T-cell (primary cell): ENCODE measurements at regions not wholly inside any gene's neighbourhood (a gene's known extent, or its start where the extent isn't known, plus 50 kb on each side); places are given as distances from the start of the nearest gene placed in this dataset.

Experiments used
- ATAC-seq, 4 experiments: fragments of 200-7000 bp in 3 of 4; fragments of 150-1000 bp in 1 of 4; cut with Tn5 transposase; replicated peaks in 1 of 4; 1 replicate in 3 of 4; 2 replicates in 1 of 4; pipeline ENCODE4 v1.10.0; 2021; ENCODE audit warnings: moderate library complexity in 3 of 4, mild to moderate bottlenecking in 2 of 4, moderate number of reproducible peaks in 1 of 4
- CTCF ChIA-PET, 2 donors: fragments of 300-600 bp; sonication (Branson Sonifier 250); formaldehyde crosslinking; loops; one replicate each; lab custom pipeline; 2022; ENCODE audit warnings: antibody characterized with exemption in 2 of 2; lab: Charles Lee
- POLR2A ChIA-PET, 2 donors: fragments of 300-600 bp; sonication (Branson Sonifier 250); formaldehyde crosslinking; loops; one replicate each; lab custom pipeline; 2022; ENCODE audit warnings: antibody characterized with exemption in 2 of 2; lab: Charles Lee
- DNase-seq, 35 experiments: peaks; one replicate each; pipeline versions ENCODE4 v3.0.0 to v3.0.0-alpha.2; 2013 to 2023
- H3K27ac ChIP-seq: one replicate; pipeline ENCODE4 v1.5.1; 2013; ENCODE audit warnings: low read length
- H3K27me3 ChIP-seq, 2 experiments: replicated peaks in 1 of 2; 1 replicate in 1 of 2; 2 replicates in 1 of 2; pipeline versions ENCODE4 v1.6.1 to v1.7.0; 2013; ENCODE audit warnings: low read length in 1 of 2, mixed read lengths in 1 of 2; ENCODE audit not compliant: control insufficient read depth in 2 of 2, insufficient read depth in 2 of 2; ENCODE audit errors: extremely low read depth in 1 of 2
- H3K36me3 ChIP-seq, 2 donors: 1 replicate in 1 of 2; 2 replicates in 1 of 2; pipeline versions ENCODE4 v1.6.1 to v1.7.0; 2013; ENCODE audit warnings: low read length in 1 of 2; ENCODE audit not compliant: control insufficient read depth in 2 of 2, insufficient read depth in 1 of 2; ENCODE audit errors: extremely low read depth in 1 of 2
- H3K4me1 ChIP-seq, 2 experiments: 1 replicate in 1 of 2; 2 replicates in 1 of 2; pipeline versions ENCODE4 v1.6.1 to v1.7.0; 2013; ENCODE audit warnings: low read length in 2 of 2, mixed read lengths in 1 of 2; ENCODE audit not compliant: insufficient read depth in 2 of 2, control insufficient read depth in 1 of 2; ENCODE audit errors: extremely low read depth in 1 of 2
- H3K4me3 ChIP-seq, 2 donors: 1 replicate in 1 of 2; 2 replicates in 1 of 2; pipeline versions ENCODE4 v1.5.1 to v1.7.0; 2013; ENCODE audit warnings: mild to moderate bottlenecking in 2 of 2, low read length in 1 of 2, moderate library complexity in 1 of 2; ENCODE audit not compliant: control insufficient read depth in 1 of 2; ENCODE audit errors: extremely low read depth in 1 of 2
- H3K9me3 ChIP-seq: 2 replicates; pipeline ENCODE4 v1.7.0; 2013
- H3K27ac Mint-ChIP-seq, 2 donors: one replicate each; pipeline ENCODE4 v1.8.0; 2020 to 2021; ENCODE audit warnings: mild to moderate bottlenecking in 2 of 2, mixed read lengths in 2 of 2
- H3K27me3 Mint-ChIP-seq, 2 donors: one replicate each; pipeline ENCODE4 v1.8.0; 2021 to 2022; ENCODE audit warnings: mixed read lengths in 2 of 2
- H3K36me3 Mint-ChIP-seq: one replicate; pipeline ENCODE4 v1.8.0; 2021; ENCODE audit warnings: mixed read lengths
- H3K4me1 Mint-ChIP-seq, 3 donors: one replicate each; pipeline ENCODE4 v1.8.0; 2020 to 2022; ENCODE audit warnings: mixed read lengths in 3 of 3, mild to moderate bottlenecking in 1 of 3
- H3K4me3 Mint-ChIP-seq, 3 donors: one replicate each; pipeline ENCODE4 v1.8.0; 2020 to 2022; ENCODE audit warnings: mild to moderate bottlenecking in 3 of 3, mixed read lengths in 3 of 3, moderate library complexity in 3 of 3
- H3K9me3 Mint-ChIP-seq, 3 donors: one replicate each; pipeline ENCODE4 v1.8.0; 2020 to 2022; ENCODE audit warnings: mixed read lengths in 3 of 3
- WGBS: methylation state at CpG from one replicate; pipeline ENCODE4 v1.1.5; 2013; ENCODE audit warnings: missing lambda C conversion rate; ENCODE audit not compliant: insufficient coverage; 5-methylcytosine and 5-hydroxymethylcytosine counted together

GRCh38 chr12:92463171-92463570 lies 239.6 kb upstream of the PLEKHG7 start:
- H3K4me1 ChIP-seq: peaks cover 5 to 8% of the 10 kb centered on the region in 2 experiments

GRCh38 chr12:92462527-92462926 lies 240.3 kb upstream of the PLEKHG7 start:
- CTCF ChIA-PET: interaction anchor here in 1 of 2 donors (1.4 kb wide), 1 partner anchor 43 kb away, joined by 5 read pairs; no protein-coding TSS in a partner anchor
- peak overlapping the region; percentile 68 to 87 for H3K27ac Mint-ChIP-seq
- no peaks in the 10 kb centered on the region for H3K9me3 Mint-ChIP-seq
- ATAC-seq (no peak), DNase-seq (no peak)
- H3K4me3 Mint-ChIP-seq: peak overlapping the region in 1 of 3 donors; percentile 7
- H3K4me1 Mint-ChIP-seq: peaks cover 1 to 62% (median 32%) of the 10 kb centered on the region in 3 donors
- peaks cover 3% of the 10 kb centered on the region for H3K36me3 Mint-ChIP-seq
- no peaks in the 10 kb centered on the region for H3K9me3 ChIP-seq
- peaks cover 5 to 8% of the 10 kb centered on the region in 2 experiments for H3K4me1 ChIP-seq
- POLR2A ChIA-PET: interaction anchor here in 1 of 2 donors (1.2 kb wide), 1 partner anchor 317 kb away, joined by 4 read pairs; the partner anchor contains the start of gene BTG1
- H3K27ac ChIP-seq: peak overlapping the region; percentile 64
- no peaks in the 10 kb centered on the region for H3K36me3 ChIP-seq
- H3K4me3 ChIP-seq: no peak overlapping the region
- H3K27me3 ChIP-seq: no peaks in the 10 kb centered on the region
- H3K27me3 Mint-ChIP-seq: peaks cover 0 to 2% of the 10 kb centered on the region in 2 donors
- no CpG with 5 or more reads among the region's 1 CpG for WGBS

More at GRCh38 chr12:92463171-92463570, 239.6 kb upstream of the PLEKHG7 start:
- ATAC-seq: no peak
- peak overlapping the region; percentile 64 for H3K27ac ChIP-seq
- H3K27me3 ChIP-seq: no peaks in the 10 kb centered on the region
- DNase-seq: no peak
- Mint-ChIP-seq H3K27me3 (peaks cover 0 to 2% of the 10 kb centered on the region in 2 donors), H3K4me3 (no peak overlapping the region), H3K9me3 (no peaks in the 10 kb centered on the region), H3K36me3 (peaks cover 3% of the 10 kb centered on the region), H3K27ac (peak overlapping the region; percentile 68 to 87), H3K4me1 (peaks cover 6 to 60% (median 29%) of the 10 kb centered on the region in 3 donors)
- H3K9me3 ChIP-seq: no peaks in the 10 kb centered on the region
- H3K4me3 ChIP-seq: no peak overlapping the region
- POLR2A ChIA-PET: no interaction called here
- WGBS: 100% methylated on average over 1 of the region's 2 CpGs
- CTCF ChIA-PET: interaction anchor here in 1 of 2 donors (1.4 kb wide), 1 partner anchor 43 kb away, joined by 5 read pairs; no protein-coding TSS in a partner anchor
- H3K36me3 ChIP-seq: no peaks in the 10 kb centered on the region

- no CpG with 5 or more reads among the region's 3 CpGs for WGBS
- peak overlapping the region; percentile 64 for H3K27ac ChIP-seq
- H3K27me3 Mint-ChIP-seq: peaks cover 0 to 2% of the 10 kb centered on the region in 2 donors
- peak overlapping the region; percentile 78 to 87 for H3K27ac Mint-ChIP-seq
- H3K27me3 ChIP-seq: no peaks in the 10 kb centered on the region
- ChIA-PET CTCF (interaction anchor here in 1 of 2 donors (1.4 kb wide), 1 partner anchor 44 kb away, joined by 5 read pairs; no protein-coding TSS in a partner anchor), POLR2A (interaction anchor here in 1 of 2 donors (1.2 kb wide), 1 partner anchor 316 kb away, joined by 4 read pairs; the partner anchor contains the start of gene BTG1)
- DNase-seq (peak in 3 of 35 experiments; percentile 0 to 43 (median 7)), ATAC-seq (peak; percentile 53 to 74 (median 60))
- H3K9me3 ChIP-seq: no peaks in the 10 kb centered on the region
- H3K4me1 ChIP-seq: peaks cover 5 to 8% of the 10 kb centered on the region in 2 experiments
- H3K36me3 Mint-ChIP-seq: peaks cover 3% of the 10 kb centered on the region
- H3K4me3 Mint-ChIP-seq: peak overlapping the region in 2 of 3 donors; percentile 13 to 18
- H3K9me3 Mint-ChIP-seq: no peaks in the 10 kb centered on the region
- H3K4me1 Mint-ChIP-seq: peaks cover 0 to 60% (median 32%) of the 10 kb centered on the region in 3 donors
- no peak overlapping the region for H3K4me3 ChIP-seq
- H3K36me3 ChIP-seq: no peaks in the 10 kb centered on the region
Measured at GRCh38 chr12:92462049-92462448, 240.7 kb upstream of the PLEKHG7 start.

GRCh38 chr12:92459850-92460249 lies 242.9 kb upstream of the PLEKHG7 start:
- Histone ChIP-seq H3K4me1 (peaks cover 5 to 8% of the 10 kb centered on the region in 2 experiments), H3K4me3 (no peak overlapping the region), H3K9me3 (no peaks in the 10 kb centered on the region), H3K27me3 (no peaks in the 10 kb centered on the region), H3K36me3 (no peaks in the 10 kb centered on the region), H3K27ac (no peak overlapping the region)
- peaks cover 8% of the 10 kb centered on the region for H3K36me3 Mint-ChIP-seq
- no peak for ATAC-seq
- H3K9me3 Mint-ChIP-seq: peaks cover 0 to 10% (median 6%) of the 10 kb centered on the region in 3 donors
- H3K27me3 Mint-ChIP-seq: no peaks in the 10 kb centered on the region
- no peak for DNase-seq
- H3K4me3 Mint-ChIP-seq: no peak overlapping the region
- peak overlapping the region in 1 of 2 donors; percentile 40 for H3K27ac Mint-ChIP-seq
- ChIA-PET CTCF (no interaction called here), POLR2A (no interaction called here)
- H3K4me1 Mint-ChIP-seq: peaks cover 0 to 58% (median 32%) of the 10 kb centered on the region in 3 donors

GRCh38 chr12:92458996-92459395 lies 243.8 kb upstream of the PLEKHG7 start:
- CTCF ChIA-PET: no interaction called here
- H3K4me3 Mint-ChIP-seq: no peak overlapping the region
- Histone ChIP-seq H3K4me1 (peaks cover 5 to 8% of the 10 kb centered on the region in 2 experiments), H3K36me3 (no peaks in the 10 kb centered on the region), H3K27me3 (no peaks in the 10 kb centered on the region), H3K27ac (no peak overlapping the region), H3K9me3 (no peaks in the 10 kb centered on the region), H3K4me3 (no peak overlapping the region)
- no peaks in the 10 kb centered on the region for H3K27me3 Mint-ChIP-seq
- DNase-seq: no peak
- H3K36me3 Mint-ChIP-seq: peaks cover 8% of the 10 kb centered on the region
- ATAC-seq: no peak
- WGBS: no CpG with 5 or more reads among the region's 4 CpGs
- POLR2A ChIA-PET: no interaction called here
- H3K27ac Mint-ChIP-seq: no peak overlapping the region
- peaks cover 0 to 54% (median 30%) of the 10 kb centered on the region in 3 donors for H3K4me1 Mint-ChIP-seq
- peaks cover 0 to 10% (median 6%) of the 10 kb centered on the region in 3 donors for H3K9me3 Mint-ChIP-seq

GRCh38 chr12:92457458-92458180 lies 245.2 kb upstream of the PLEKHG7 start:
- no peak overlapping the region for H3K27ac Mint-ChIP-seq
- Histone ChIP-seq H3K9me3 (no peaks in the 10 kb centered on the region), H3K4me3 (no peak overlapping the region), H3K4me1 (peaks cover 5 to 8% of the 10 kb centered on the region in 2 experiments), H3K27me3 (no peaks in the 10 kb centered on the region), H3K27ac (no peak overlapping the region), H3K36me3 (no peaks in the 10 kb centered on the region)
- ChIA-PET CTCF (no interaction called here), POLR2A (interaction anchor here in 1 of 2 donors (0.5 kb wide), 1 partner anchor 45 kb away, joined by 5 read pairs; no protein-coding TSS in a partner anchor)
- no CpG with 5 or more reads among the region's 4 CpGs for WGBS
- H3K36me3 Mint-ChIP-seq: peaks cover 8% of the 10 kb centered on the region
- H3K9me3 Mint-ChIP-seq: peaks cover 0 to 10% (median 6%) of the 10 kb centered on the region in 3 donors
- no peaks in the 10 kb centered on the region for H3K27me3 Mint-ChIP-seq
- DNase-seq (no peak), ATAC-seq (no peak)
- peaks cover 0 to 42% (median 27%) of the 10 kb centered on the region in 3 donors for H3K4me1 Mint-ChIP-seq
- H3K4me3 Mint-ChIP-seq: no peak overlapping the region
